Endothelial cell of umbilical vein (primary cell): ENCODE measurements at regions not wholly inside any gene's neighbourhood (a gene's known extent, or its start where the extent isn't known, plus 50 kb on each side); places are given as distances from the start of the nearest gene placed in this dataset.
"Not testable (repeated sequence)": the region's sequence is repeated elsewhere in the genome, so short reads cannot be mapped to it uniquely, and the experiment has no call there.

ENCODE experiments used
- CTCF ChIP-seq, 2 donors: IDR thresholded peaks; 1 replicate in 1 of 2; 2 replicates in 1 of 2; pipeline ENCODE4 v1.5.1; 2011; ENCODE audit warnings: low read length in 2 of 2, mild to moderate bottlenecking in 2 of 2, moderate library complexity in 2 of 2, control low read depth in 1 of 2, inconsistent platforms in 1 of 2, low read depth in 1 of 2; ENCODE audit not compliant: insufficient read depth in 1 of 2; ENCODE audit errors: extremely low read depth in 1 of 2
- EZH2 ChIP-seq: IDR thresholded peaks from 2 replicates; pipeline ENCODE4 v1.6.1; 2012; ENCODE audit warnings: borderline replicate concordance, low read depth, mild to moderate bottlenecking, moderate library complexity, low read length, inconsistent platforms; ENCODE audit not compliant: severe bottlenecking
- FOS ChIP-seq: IDR thresholded peaks from 2 replicates; pipeline ENCODE4 v1.6.1; 2011; ENCODE audit warnings: mild to moderate bottlenecking, low read length, moderate library complexity, borderline replicate concordance; ENCODE audit not compliant: insufficient read depth
- GATA2 ChIP-seq: IDR thresholded peaks from 2 replicates; pipeline ENCODE4 v1.7.0; 2011; ENCODE audit warnings: low read depth, mild to moderate bottlenecking, moderate library complexity, mixed read lengths, low read length; ENCODE audit not compliant: insufficient read length, insufficient read depth
- JUN ChIP-seq: IDR thresholded peaks from 2 replicates; pipeline ENCODE4 v1.6.1; 2011; ENCODE audit warnings: borderline replicate concordance, low read depth; ENCODE audit not compliant: insufficient read length, insufficient read depth
- MAX ChIP-seq: IDR thresholded peaks from 2 replicates; pipeline ENCODE4 v1.6.1; 2011; ENCODE audit not compliant: insufficient read depth, insufficient read length
- MYC ChIP-seq: IDR thresholded peaks from one replicate; pipeline ENCODE4 v1.6.1; 2011; ENCODE audit warnings: mild to moderate bottlenecking, low read depth, low read length
- POLR2A ChIP-seq: IDR thresholded peaks from 2 replicates; pipeline ENCODE4 v1.6.1; 2012; ENCODE audit warnings: low read depth, mild to moderate bottlenecking, control low read depth, low read length
- POLR2AphosphoS5 ChIP-seq: IDR thresholded peaks from 2 replicates; pipeline ENCODE4 v1.6.1; 2012; ENCODE audit warnings: low read depth, mild to moderate bottlenecking, control low read depth, low read length, moderate library complexity; ENCODE audit not compliant: insufficient read depth

- TF ChIP-seq POLR2A; POLR2AphosphoS5; EZH2; CTCF (IDR thresholded peaks at IDR 0.05; ENCODE audit: extremely low read depth in 1 of 2, insufficient read depth in 1 of 2, low read depth in 1 of 2, low read length in 2 of 2); MAX; MYC; FOS; JUN; GATA2: not testable (repeated sequence)
These were observed 164.8 kb downstream of the TSPY10 start for GRCh38 chrY:9692481-9692880.
